ENCODE measurements at regions not wholly inside any gene's neighbourhood (a gene's known extent, or its start where the extent isn't known, plus 50 kb on each side); places are given as distances from the start of the nearest gene placed in this dataset.

GRCh38 chr10:10294881-10295529, 722.7 kb upstream of the CELF2 start:
- DNase-seq (ENCODE audit: low read depth in 2 of 2) = no peak

GRCh38 chr10:10295537-10295936, 722.1 kb upstream of the CELF2 start:
- no peak for DNase-seq (ENCODE audit: low read depth in 2 of 2)

GRCh38 chr10:10302689-10303088, 715.0 kb upstream of the CELF2 start:
- no peak for DNase-seq (ENCODE audit: low read depth in 2 of 2)

GRCh38 chr10:10307036-10307435, 710.6 kb upstream of the CELF2 start:
- no peak for DNase-seq (ENCODE audit: low read depth in 2 of 2)

DNA sequence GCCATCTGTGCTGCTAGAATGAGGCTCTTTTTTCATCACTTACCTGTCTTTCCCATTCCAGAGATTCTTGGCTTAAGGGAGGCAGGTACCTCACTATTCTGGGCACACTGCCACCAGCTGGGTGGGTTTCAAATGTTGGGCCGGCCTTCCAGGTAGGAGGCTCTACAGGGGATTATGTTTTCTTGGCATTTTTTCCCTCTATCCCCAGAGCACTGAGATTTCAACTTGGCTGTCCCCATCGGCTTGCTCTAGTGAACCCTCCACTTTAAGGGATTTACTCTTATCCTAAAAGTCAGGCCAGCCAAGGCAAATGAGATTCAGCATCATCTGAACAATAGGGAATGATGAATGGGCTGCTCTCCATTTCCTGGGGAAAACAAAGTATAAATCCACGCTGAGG, 710.1 kb upstream of the CELF2 start:
- no peak for DNase-seq (ENCODE audit: low read depth in 2 of 2)

DNA sequence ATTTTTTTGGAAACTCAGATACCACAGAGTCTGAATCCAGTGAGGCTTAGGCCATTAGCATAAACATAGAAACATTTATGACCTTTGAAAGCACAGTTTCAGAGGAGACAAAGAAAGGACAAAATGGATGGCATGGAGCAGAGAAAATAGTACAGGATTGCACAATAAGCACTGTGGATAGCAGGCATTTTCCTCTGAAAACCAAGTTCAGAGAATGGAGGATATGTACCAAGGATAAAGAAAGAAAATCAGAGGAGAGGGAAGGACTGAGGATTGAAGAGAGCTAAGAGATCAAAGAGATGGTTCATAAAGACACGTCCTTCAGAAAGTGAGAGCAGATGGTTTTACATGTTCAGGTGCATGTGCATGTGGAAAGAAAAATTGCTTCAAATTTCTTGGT, 707.2 kb upstream of the CELF2 start:
- DNase-seq (ENCODE audit: low read depth in 2 of 2) = no peak

- no peak for DNase-seq (ENCODE audit: low read depth in 2 of 2)
These were observed 705.7 kb upstream of the CELF2 start for GRCh38 chr10:10311966-10312365.

DNA sequence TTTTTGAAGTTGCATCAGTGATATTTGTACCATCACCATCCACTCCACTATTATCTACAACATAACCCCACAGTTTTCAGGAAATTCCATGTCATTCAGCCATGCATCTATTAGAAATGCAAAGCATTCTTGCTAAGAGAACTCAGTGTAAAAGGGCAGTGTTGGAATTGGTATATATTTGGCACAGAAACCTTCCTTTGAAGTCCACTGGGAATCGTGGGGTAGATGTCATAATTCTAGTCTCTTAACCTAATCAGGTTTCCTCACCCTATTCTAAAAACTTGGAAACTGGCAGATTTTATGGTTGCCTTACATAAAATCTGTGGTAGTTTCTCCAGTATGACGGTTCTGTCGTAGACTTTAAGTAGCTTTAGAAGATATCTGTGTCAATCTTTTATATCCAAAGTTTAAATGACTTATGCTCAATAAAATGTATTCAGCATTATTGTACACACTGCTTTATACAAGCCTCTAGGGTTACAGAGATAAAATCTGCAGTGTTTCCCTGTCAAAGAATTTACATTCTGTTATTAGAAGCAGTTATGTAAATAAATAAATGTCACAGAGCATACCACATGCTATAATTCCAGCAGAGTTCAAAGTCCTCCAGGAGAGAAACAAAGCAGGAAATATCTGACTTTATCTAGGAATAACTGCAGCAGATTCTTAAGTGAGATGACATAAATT, 704.4 kb upstream of the CELF2 start:
- DNase-seq (ENCODE audit: low read depth in 2 of 2) = no peak

GRCh38 chr10:10314626-10315025, 703.0 kb upstream of the CELF2 start:
- DNase-seq (ENCODE audit: low read depth in 2 of 2) = no peak

GRCh38 chr10:10315989-10316388, 701.7 kb upstream of the CELF2 start:
- no peak for DNase-seq (ENCODE audit: low read depth in 2 of 2)

GRCh38 chr10:10317151-10317550, 700.5 kb upstream of the CELF2 start:
- DNase-seq (ENCODE audit: low read depth in 2 of 2) = no peak

DNA sequence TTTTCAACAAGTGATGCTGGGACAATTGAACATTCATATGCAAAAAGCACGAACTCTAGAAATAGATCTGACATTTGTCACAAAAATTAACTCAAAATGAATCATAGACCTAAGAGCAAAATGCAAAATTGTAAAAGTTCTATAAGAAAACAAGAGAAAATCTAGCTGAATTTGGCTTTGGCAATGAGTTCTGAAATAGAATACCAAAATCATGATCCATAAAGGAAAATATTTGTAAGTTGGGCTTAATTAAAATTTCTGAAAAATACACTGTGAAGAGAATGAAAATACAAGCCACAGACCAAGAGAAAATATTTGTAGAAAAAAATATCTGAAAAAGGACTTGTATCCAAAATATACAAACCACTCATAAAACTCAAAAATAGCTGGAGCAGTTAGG, 698.8 kb upstream of the CELF2 start:
- DNase-seq (ENCODE audit: low read depth in 2 of 2) = no peak

DNA sequence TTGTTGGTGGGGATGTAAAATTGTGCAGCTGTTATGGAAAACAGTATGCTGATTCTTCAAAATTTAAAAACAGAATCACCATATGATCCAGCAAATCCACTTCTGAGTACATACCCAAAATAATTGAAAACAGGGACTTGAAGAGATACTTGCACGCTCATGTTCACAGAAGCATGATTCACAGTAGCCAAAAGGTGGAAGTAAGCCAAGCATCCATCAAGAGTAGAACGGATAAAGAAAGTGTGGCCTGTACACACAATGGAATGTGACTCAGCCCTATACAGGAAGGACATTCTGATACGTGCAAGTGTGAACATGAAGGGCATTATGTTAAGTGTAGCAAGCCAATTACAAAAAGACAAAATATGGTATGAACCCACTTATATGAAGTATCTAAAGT, 696.7 kb upstream of the CELF2 start:
- DNase-seq (ENCODE audit: low read depth in 2 of 2) = no peak

DNA sequence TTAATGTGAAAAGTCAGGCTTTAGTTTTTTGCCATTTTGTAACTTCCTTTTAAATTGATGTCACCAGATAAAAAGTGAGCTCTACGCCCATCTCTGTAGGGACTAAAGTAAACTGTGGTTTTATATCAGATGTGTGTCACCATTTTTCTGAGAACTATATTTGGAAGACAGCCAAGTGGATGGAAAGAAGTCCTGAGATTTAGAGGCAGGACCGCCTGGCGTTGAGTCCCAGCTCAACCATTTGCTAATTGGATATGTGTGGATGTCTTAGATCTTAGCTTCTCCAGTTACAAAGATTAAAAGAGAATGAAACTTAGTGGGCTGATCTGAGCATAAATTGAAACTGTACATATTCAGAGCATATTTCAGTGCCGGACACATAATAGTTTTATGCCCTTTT, 691.6 kb upstream of the CELF2 start:
- no peak for DNase-seq (ENCODE audit: low read depth in 2 of 2)

- no peak for DNase-seq (ENCODE audit: low read depth in 2 of 2)
These were observed 689.7 kb upstream of the CELF2 start for GRCh38 chr10:10327934-10328333.

- DNase-seq (ENCODE audit: low read depth in 2 of 2) = no peak
These were observed 687.3 kb upstream of the CELF2 start for GRCh38 chr10:10330418-10330817.

DNA sequence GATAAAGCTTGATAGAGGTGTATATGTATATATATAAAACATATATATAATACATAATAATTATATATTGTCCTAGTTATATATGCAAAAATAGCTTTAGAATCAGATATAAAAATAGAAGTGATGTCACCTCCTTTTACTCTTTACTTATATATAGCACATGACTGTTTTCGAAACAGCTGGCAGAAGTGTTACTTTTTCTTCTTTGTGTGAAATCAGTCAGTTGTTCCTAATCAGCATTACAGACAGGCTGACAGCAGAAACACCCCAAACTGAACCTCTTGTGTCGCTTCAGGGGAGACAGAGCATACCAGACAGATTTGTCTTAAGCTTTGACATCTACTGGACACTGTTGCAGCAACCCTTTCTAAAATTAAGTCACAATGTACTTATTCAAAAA, 684.9 kb upstream of the CELF2 start:
- DNase-seq (ENCODE audit: low read depth in 2 of 2) = no peak

- no peak for DNase-seq (ENCODE audit: low read depth in 2 of 2)
These were observed 684.0 kb upstream of the CELF2 start for GRCh38 chr10:10333622-10334021.

- no peak for DNase-seq (ENCODE audit: low read depth in 2 of 2)
These were observed 679.3 kb upstream of the CELF2 start for GRCh38 chr10:10338339-10338738.

DNA sequence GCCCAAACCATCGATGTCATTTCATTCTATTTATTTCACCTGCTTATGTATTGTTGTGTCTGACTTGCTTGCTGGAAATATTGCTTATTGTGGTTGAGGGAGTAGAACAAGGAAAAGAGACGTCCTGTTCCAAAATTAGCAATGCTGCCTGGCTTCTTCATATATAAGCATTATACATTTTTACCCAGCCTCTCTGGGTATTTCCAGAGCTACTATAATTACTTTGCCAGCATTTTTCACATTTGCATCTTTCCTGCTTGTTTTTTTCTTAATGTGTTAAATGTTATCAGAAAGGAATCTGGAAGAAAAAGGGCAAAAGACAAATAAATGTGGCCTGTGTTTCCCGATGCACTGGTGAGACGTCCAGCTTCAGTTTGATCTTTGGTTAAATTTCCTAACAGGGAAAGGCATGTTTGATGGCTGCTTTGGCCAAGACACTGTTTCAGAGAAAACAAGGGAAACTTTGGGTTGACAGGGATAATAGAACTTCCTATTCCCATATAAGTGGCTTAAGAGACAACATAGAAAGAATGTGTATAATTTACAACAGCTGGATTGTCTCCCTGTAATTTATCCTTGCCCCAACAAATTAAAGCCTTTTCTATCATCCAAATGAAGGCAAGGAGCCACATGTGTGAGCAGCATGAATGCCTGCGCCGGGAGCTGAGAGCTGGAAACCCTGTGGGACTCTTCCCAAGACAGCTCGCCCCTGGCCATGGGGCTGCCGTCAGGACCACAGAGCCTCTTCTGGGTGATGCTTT, 671.1 kb upstream of the CELF2 start:
- DNase-seq (ENCODE audit: low read depth in 2 of 2) = no peak

DNA sequence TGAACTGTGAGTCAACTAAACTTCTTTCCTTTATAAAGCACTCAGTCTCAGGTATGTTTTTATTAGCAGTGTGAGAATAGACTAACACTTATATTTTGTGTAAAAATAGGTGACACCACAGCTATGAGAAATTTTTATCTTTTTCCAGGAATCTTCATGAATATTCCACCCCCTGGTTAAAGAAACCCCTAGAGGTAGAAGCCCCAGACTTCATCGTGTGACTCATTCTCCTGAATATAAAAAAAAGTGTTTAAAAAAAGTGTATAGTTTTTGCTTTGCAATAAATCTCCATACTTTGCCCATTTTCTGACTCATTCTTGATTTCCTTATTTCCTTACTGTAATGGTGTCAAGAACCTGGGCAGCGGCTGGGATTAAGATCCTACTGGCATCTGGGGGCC, 667.6 kb upstream of the CELF2 start:
- no peak for DNase-seq (ENCODE audit: low read depth in 2 of 2)

GRCh38 chr10:10351451-10351850, 666.2 kb upstream of the CELF2 start:
- no peak for DNase-seq (ENCODE audit: low read depth in 2 of 2)

DNA sequence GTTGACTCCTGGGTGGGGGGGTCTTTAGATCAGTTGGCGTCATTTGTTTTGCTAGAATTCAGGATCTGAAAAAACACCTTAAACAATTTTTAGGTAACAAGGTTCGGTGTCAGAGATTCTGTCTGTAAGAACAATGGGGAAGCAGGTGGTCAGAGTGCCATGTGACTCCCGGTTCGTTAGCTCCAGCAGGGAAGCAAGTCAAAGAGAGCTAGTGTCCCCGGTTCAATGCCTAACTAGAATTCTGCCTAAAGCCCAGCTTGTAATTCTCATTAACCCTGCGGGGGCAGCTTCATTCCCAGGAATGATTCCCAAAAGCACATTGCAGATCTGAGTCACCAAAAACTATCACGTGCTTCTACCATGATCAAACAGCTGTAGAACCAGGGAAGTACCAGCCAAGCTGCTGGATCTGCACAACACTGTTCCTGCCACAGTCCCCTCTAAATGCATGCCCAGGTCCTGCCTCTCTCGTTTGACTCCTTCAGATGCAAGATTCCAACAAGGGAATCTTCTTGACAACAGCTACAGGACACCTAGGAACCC, 664.3 kb upstream of the CELF2 start:
- no peak for DNase-seq (ENCODE audit: low read depth in 2 of 2)
